Loucy (cell line): ENCODE measurements at regions not wholly inside any gene's neighbourhood (a gene's known extent, or its start where the extent isn't known, plus 50 kb on each side); places are given as distances from the start of the nearest gene placed in this dataset.

Experiments
- H2AFZ ChIP-seq: fragments of 200-600 bp; sonication (generic); 2 replicates; pipeline ENCODE4 v1.6.0; 2016; ENCODE audit warnings: antibody characterized with exemption, mild to moderate bottlenecking, low read length, moderate library complexity
- H3F3A ChIP-seq: fragments of 200-600 bp; 2 replicates; pipeline ENCODE4 v1.6.0; 2016; ENCODE audit warnings: antibody characterized with exemption, low read depth, mild to moderate bottlenecking
- H3K27me3 ChIP-seq: fragments of 200-600 bp; sonication (generic); 2 replicates; pipeline ENCODE4 v1.6.1; 2014; ENCODE audit warnings: low read length, mild to moderate bottlenecking; ENCODE audit not compliant: insufficient read depth, poor library complexity, severe bottlenecking
- H3K36me3 ChIP-seq: fragments of 200-600 bp; sonication (generic); 2 replicates; pipeline ENCODE4 v1.6.1; 2016; ENCODE audit warnings: low read length; ENCODE audit not compliant: insufficient read depth
- H3K4me1 ChIP-seq: fragments of 200-600 bp; sonication (generic); 2 replicates; pipeline ENCODE4 v1.5.1; 2014; ENCODE audit warnings: low read length, mild to moderate bottlenecking; ENCODE audit not compliant: insufficient read depth, poor library complexity, severe bottlenecking
- H3K4me2 ChIP-seq: fragments of 200-600 bp; sonication (generic); 2 replicates; pipeline ENCODE4 v1.6.0; 2014; ENCODE audit warnings: antibody characterized with exemption, low read length, low read depth, mild to moderate bottlenecking; ENCODE audit not compliant: poor library complexity, severe bottlenecking
- H3K4me3 ChIP-seq: fragments of 200-600 bp; sonication (generic); 2 replicates; pipeline ENCODE4 v1.5.1; 2014; ENCODE audit warnings: low read length, mild to moderate bottlenecking, mixed read lengths; ENCODE audit not compliant: poor library complexity, severe bottlenecking
- H3K79me2 ChIP-seq: fragments of 200-600 bp; sonication (generic); 2 replicates; pipeline ENCODE4 v1.6.1; 2014; ENCODE audit warnings: low read length; ENCODE audit not compliant: insufficient read depth
- H3K9ac ChIP-seq: fragments of 200-600 bp; sonication (generic); 2 replicates; pipeline ENCODE4 v1.6.0; 2014; ENCODE audit warnings: mild to moderate bottlenecking, low read depth, low read length, moderate library complexity; ENCODE audit not compliant: poor library complexity, severe bottlenecking
- H3K9me2 ChIP-seq: fragments of 200-600 bp; sonication (generic); replicated peaks from 2 replicates; pipeline ENCODE4 v1.6.1; 2016; ENCODE audit warnings: low read depth, low read length, mixed read lengths
- H3K9me3 ChIP-seq: fragments of 200-600 bp; sonication (generic); 2 replicates; pipeline ENCODE4 v1.6.1; 2014; ENCODE audit warnings: mild to moderate bottlenecking, antibody characterized with exemption, low read length, low read depth; ENCODE audit not compliant: insufficient read depth
- H4K20me1 ChIP-seq: fragments of 200-600 bp; sonication (generic); 2 replicates; pipeline ENCODE4 v1.6.0; 2014; ENCODE audit warnings: antibody characterized with exemption, low read length, mild to moderate bottlenecking; ENCODE audit not compliant: insufficient read depth, poor library complexity, severe bottlenecking
- EZH2phosphoT487 ChIP-seq: fragments of 200-600 bp; IDR thresholded peaks from 2 replicates; pipeline ENCODE4 v1.6.1; 2018; ENCODE audit warnings: antibody characterized with exemption, mild to moderate bottlenecking, moderate library complexity, borderline replicate concordance
- TF ChIP-seq, protein P1 (sequence below): fragments of 200-600 bp; sonication (generic); conservative IDR thresholded peaks from 2 replicates; pipeline ENCODE4 v1.5.1; 2014; ENCODE audit warnings: mild to moderate bottlenecking, antibody characterized with exemption, low read length

DNA sequence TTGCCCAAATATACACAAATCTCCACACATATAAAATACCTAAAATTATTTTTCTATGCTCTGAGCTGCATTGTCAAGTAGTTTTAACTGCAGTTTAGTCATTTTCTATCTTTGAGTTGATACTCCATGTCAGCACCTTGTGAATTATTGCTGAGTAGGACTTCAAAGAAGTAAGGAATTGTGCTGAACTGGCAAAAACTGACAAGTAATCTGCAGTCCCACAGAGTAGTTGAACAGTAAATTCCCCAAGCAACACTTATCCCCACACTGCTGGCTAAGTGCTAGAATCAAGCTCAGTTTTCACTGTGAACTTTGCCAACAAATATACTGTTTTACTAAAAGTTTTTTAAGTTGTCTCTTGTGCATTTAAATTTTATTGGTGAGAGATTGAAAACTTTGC lies 141.8 kb upstream of the ST6GAL2 start:
- H2AFZ ChIP-seq = no peak overlapping the region
- H3K36me3 ChIP-seq = no peaks in the 10 kb centered on the region
- no peaks in the 10 kb centered on the region for H3K4me1 ChIP-seq
- H4K20me1 ChIP-seq = no peaks in the 10 kb centered on the region
- no peaks in the 10 kb centered on the region for H3K9me2 ChIP-seq
- H3K4me2 ChIP-seq = no peak overlapping the region
- TF ChIP-seq, protein P1, sequence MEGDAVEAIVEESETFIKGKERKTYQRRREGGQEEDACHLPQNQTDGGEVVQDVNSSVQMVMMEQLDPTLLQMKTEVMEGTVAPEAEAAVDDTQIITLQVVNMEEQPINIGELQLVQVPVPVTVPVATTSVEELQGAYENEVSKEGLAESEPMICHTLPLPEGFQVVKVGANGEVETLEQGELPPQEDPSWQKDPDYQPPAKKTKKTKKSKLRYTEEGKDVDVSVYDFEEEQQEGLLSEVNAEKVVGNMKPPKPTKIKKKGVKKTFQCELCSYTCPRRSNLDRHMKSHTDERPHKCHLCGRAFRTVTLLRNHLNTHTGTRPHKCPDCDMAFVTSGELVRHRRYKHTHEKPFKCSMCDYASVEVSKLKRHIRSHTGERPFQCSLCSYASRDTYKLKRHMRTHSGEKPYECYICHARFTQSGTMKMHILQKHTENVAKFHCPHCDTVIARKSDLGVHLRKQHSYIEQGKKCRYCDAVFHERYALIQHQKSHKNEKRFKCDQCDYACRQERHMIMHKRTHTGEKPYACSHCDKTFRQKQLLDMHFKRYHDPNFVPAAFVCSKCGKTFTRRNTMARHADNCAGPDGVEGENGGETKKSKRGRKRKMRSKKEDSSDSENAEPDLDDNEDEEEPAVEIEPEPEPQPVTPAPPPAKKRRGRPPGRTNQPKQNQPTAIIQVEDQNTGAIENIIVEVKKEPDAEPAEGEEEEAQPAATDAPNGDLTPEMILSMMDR = no peak
- TF ChIP-seq EZH2phosphoT487 = no peak
- no peak overlapping the region for H3K9ac ChIP-seq
- no peaks in the 10 kb centered on the region for H3K79me2 ChIP-seq
- H3F3A ChIP-seq = no peaks in the 10 kb centered on the region
- no peak overlapping the region for H3K4me3 ChIP-seq
- H3K27me3 ChIP-seq = no peaks in the 10 kb centered on the region
- H3K9me3 ChIP-seq = no peaks in the 10 kb centered on the region

DNA sequence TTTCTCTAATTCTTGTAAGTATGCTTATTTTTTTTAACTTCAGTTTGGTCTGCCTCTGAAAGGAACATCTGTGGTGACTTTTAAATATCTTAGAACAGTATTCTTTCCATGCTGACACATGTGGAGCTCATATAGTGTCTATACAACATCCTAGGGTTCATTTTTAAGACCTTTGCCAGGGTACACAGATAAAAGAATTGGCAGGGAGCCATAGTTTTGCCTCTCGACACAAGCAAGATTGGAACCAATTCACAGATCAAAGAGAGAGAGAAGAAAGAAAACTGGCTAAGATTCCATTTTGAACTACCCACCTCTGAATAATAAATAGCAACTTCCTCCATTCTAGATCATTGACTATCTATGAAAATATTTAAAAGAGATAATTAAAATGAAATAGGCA lies 142.7 kb upstream of the ST6GAL2 start:
- Histone ChIP-seq H3K36me3 (no peaks in the 10 kb centered on the region), H3K9me2 (no peaks in the 10 kb centered on the region), H3K9me3 (no peaks in the 10 kb centered on the region), H3K4me1 (no peaks in the 10 kb centered on the region), H3K4me3 (no peak overlapping the region), H3F3A (no peaks in the 10 kb centered on the region), H2AFZ (no peak overlapping the region), H3K4me2 (no peak overlapping the region), H3K27me3 (no peaks in the 10 kb centered on the region), H4K20me1 (no peaks in the 10 kb centered on the region), H3K79me2 (no peaks in the 10 kb centered on the region), H3K9ac (no peak overlapping the region)
- TF ChIP-seq EZH2phosphoT487 = no peak
- TF ChIP-seq, protein P1 = no peak

DNA sequence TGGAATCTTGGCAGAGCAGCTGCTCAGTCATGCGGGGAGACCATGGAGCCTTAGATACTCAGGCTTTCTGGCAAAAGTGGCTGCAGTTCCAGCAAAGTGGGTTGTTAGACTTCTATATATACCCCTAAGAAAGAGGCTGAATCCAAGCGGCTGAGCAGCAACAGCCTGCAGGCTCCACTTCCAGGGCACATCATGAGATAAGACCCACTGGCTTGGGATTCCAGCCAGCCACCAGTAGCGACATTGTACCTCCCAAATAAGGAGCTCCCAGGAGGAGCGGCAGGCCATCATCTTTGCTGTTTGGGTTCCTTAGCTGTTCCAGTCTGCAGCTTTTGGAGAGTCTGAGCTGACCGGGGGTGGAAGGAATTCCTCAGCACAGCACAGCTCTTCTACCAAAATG lies 150.3 kb upstream of the ST6GAL2 start:
- no peak overlapping the region for H3K9ac ChIP-seq
- H3K36me3 ChIP-seq = no peaks in the 10 kb centered on the region
- H3K27me3 ChIP-seq = no peaks in the 10 kb centered on the region
- no peak overlapping the region for H3K4me3 ChIP-seq
- no peaks in the 10 kb centered on the region for H3F3A ChIP-seq
- no peak overlapping the region for H3K4me2 ChIP-seq
- TF ChIP-seq, protein P1 = no peak
- TF ChIP-seq EZH2phosphoT487 = no peak
- H3K9me2 ChIP-seq = no peaks in the 10 kb centered on the region
- H2AFZ ChIP-seq = no peak overlapping the region
- H3K79me2 ChIP-seq = no peaks in the 10 kb centered on the region
- no peaks in the 10 kb centered on the region for H3K4me1 ChIP-seq
- no peaks in the 10 kb centered on the region for H3K9me3 ChIP-seq
- no peaks in the 10 kb centered on the region for H4K20me1 ChIP-seq
